ENCODE measurements at regions not wholly inside any gene's neighbourhood (a gene's known extent, or its start where the extent isn't known, plus 50 kb on each side); places are given as distances from the start of the nearest gene placed in this dataset.
"Not testable (repeated sequence)": the region's sequence is repeated elsewhere in the genome, so short reads cannot be mapped to it uniquely, and the experiment has no call there.

GRCh38 chr12:114812384-114812783, 128.4 kb upstream of the TBX3 start:
- H3K4me3 ChIP-seq (replicated peaks; ENCODE audit: low read depth, low read length) = no peak overlapping the region
- no peak for DNase-seq (ENCODE audit: low read depth)
- TF ChIP-seq, protein P1, sequence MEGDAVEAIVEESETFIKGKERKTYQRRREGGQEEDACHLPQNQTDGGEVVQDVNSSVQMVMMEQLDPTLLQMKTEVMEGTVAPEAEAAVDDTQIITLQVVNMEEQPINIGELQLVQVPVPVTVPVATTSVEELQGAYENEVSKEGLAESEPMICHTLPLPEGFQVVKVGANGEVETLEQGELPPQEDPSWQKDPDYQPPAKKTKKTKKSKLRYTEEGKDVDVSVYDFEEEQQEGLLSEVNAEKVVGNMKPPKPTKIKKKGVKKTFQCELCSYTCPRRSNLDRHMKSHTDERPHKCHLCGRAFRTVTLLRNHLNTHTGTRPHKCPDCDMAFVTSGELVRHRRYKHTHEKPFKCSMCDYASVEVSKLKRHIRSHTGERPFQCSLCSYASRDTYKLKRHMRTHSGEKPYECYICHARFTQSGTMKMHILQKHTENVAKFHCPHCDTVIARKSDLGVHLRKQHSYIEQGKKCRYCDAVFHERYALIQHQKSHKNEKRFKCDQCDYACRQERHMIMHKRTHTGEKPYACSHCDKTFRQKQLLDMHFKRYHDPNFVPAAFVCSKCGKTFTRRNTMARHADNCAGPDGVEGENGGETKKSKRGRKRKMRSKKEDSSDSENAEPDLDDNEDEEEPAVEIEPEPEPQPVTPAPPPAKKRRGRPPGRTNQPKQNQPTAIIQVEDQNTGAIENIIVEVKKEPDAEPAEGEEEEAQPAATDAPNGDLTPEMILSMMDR (IDR thresholded peaks at IDR 0.05; ENCODE audit: low read length, missing control alignments) = no peak

- DNase-seq (ENCODE audit: low read depth) = no peak
- TF ChIP-seq, protein P1 (IDR thresholded peaks at IDR 0.05; ENCODE audit: low read length, missing control alignments) = no peak
- no peak overlapping the region for H3K4me3 ChIP-seq (replicated peaks; ENCODE audit: low read depth, low read length)
These were observed 125.1 kb upstream of the TBX3 start for GRCh38 chr12:114809097-114809496.

- H3K4me3 ChIP-seq (replicated peaks; ENCODE audit: low read depth, low read length); DNase-seq (ENCODE audit: low read depth): not testable (repeated sequence)
These were observed 117.4 kb upstream of the TBX3 start for GRCh38 chr12:114801381-114801780.

- DNase-seq (ENCODE audit: low read depth) = peak; percentile 10
- H3K4me3 ChIP-seq (replicated peaks; ENCODE audit: low read depth, low read length) = not testable (repeated sequence)
These were observed 116.6 kb upstream of the TBX3 start for GRCh38 chr12:114800566-114800965.

- no peak for DNase-seq (ENCODE audit: low read depth)
- H3K4me3 ChIP-seq (replicated peaks; ENCODE audit: low read depth, low read length) = no peak overlapping the region
- TF ChIP-seq, protein P1 (IDR thresholded peaks at IDR 0.05; ENCODE audit: low read length, missing control alignments) = no peak
These were observed 115.9 kb upstream of the TBX3 start for GRCh38 chr12:114799574-114800487.

DNA sequence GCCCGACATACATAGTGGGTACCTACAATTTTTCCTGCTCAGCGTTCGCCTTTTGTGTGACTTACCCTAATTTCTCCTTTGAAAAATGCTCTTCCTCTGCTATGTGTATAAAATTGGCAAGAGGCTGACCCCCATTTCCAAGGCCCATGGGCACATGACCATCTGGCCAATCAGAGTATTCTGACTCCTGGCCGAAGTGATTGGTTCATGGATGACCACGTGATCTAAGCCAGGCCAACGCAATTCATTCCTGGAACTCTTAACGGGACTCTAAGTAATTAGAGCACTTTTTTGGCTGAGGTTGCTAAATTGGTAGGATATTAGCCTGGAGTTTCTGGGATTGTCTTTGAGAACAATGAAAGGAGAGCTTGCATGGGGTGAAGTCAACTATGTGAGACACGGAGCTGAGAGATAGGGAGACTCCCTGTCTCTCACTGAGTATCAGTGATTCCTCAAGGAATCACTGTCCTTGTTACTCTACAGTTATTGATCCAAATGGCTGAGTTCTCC, 110.1 kb upstream of the TBX3 start:
- TF ChIP-seq, protein P1 (IDR thresholded peaks at IDR 0.05; ENCODE audit: low read length, missing control alignments) = no peak
- no peak for DNase-seq (ENCODE audit: low read depth)
- H3K4me3 ChIP-seq (replicated peaks; ENCODE audit: low read depth, low read length) = no peak overlapping the region

- TF ChIP-seq, protein P1 (IDR thresholded peaks at IDR 0.05; ENCODE audit: low read length, missing control alignments) = no peak
- no peak overlapping the region for H3K4me3 ChIP-seq (replicated peaks; ENCODE audit: low read depth, low read length)
- DNase-seq (ENCODE audit: low read depth) = no peak
These were observed 106.3 kb upstream of the TBX3 start for GRCh38 chr12:114790276-114790675.

GRCh38 chr12:114789821-114790220, 105.8 kb upstream of the TBX3 start:
- TF ChIP-seq, protein P1 (IDR thresholded peaks at IDR 0.05; ENCODE audit: low read length, missing control alignments) = no peak
- no peak for DNase-seq (ENCODE audit: low read depth)
- H3K4me3 ChIP-seq (replicated peaks; ENCODE audit: low read depth, low read length) = no peak overlapping the region
